NCI-H2029 (cell line): ENCODE measurements at regions not wholly inside any gene's neighbourhood (a gene's known extent, or its start where the extent isn't known, plus 50 kb on each side); places are given as distances from the start of the nearest gene placed in this dataset.

Experiments
- DNase-seq: peaks from one replicate; lab custom pipeline; 2025; lab: John Stamatoyannopoulos, UW

DNA sequence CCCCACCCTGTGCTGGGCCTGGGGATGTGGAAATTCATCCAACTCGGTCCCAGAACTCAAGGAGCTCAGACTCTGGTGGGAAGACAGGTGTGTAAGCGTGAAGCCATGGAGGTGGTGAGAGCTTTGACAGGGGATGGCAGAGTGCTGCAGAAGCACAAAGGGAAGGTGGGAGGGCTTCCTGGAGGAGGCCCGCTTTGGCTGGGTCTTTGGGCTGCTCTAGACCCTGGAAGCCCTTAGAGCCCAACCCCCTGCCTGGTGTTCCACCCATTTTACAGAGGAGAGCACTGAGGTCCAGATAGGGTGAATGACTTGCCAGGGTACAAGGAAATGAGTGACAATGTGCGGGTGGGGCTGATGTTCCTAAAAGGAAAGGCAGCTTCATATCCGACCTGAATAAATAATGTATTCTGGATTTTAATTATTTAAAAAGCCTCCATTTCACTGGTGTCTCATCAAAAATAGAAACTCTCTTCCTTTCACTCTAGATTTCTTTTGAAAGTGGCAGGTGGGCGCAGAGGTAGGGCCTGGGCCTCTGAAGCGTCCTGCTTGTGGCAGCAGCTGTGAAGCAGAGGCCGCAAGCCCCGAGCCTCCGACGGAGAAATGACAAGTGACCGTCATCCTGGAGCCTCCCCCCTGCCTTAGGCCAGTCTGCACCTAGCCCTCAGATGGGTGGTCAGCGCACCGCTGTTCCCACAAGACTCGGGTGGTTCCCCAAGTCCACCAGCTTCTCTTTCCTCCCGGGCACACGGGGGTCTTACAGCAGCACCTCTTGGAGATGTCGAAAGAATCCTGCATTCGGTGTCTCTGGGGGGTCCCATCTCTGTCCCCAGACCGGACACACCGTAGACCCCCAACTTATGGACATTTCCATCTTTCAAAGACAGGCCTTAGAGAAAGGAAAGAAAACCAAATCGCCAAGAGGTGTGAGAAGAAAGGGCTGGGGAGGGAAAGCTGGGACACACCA is 71.0 kb upstream of the TAF1B start:
- no peak for DNase-seq

DNA sequence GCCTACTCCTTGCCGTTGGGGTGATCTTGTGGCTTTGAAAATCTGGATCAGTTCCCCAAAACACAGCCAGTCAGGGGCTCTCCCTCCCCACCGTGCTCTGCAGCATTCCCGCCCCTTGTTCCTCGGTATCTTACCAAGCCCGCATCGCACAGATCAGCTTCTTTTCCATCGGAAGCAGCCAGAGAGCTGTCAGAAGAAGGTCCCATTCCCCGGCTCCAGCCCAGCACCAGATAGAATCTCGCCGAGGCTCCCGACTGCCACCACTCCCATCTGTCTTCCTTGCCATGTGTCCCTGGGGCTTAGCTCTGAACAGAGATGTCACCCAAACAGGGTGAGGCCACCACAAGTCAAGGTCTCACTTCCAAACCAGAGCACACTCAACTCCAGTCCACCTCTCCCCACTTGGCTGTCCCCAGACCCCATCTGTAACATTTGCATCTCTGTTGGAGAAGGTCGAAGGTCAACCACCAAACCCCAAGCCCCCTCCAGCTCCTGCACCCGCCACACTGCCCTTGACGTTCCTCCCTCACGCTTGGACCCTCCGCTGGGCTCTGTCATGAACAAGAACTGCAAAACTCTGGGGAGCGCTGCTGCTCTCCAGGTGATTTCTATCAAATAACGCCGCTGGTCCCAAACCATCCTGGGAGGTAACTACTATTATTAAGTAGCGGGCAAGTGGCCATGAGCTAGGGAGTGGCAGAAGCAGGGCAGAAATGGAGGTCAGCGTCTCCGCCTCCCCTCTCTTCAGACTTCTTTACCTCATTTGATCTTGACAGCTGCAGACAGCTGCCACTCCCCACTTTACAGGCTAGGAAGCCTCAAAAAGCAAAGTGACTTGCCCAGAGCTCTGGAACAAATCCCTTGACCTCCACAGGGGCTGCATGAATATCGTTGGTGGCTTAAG is 70.0 kb upstream of the TAF1B start:
- no peak for DNase-seq

DNA sequence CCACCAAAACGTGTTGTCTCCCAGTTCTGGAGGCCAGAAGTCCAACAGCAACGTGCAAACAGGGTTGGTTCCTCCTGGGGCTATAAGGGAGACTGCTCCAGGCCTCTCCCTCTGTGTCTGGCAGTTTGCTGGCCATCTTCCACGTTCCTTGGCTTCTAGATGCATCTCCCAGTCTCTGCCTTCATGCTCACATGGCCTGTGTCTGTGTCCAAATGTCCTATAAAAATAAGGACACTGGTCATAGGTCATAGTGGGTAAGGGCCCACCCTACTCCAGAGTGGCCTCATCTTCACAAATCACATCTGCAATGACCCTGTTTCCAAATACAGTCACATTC is 69.4 kb upstream of the TAF1B start:
- no peak for DNase-seq

GRCh38 chr2:9774266-9774665 is 69.0 kb upstream of the TAF1B start:
- DNase-seq = no peak

DNA sequence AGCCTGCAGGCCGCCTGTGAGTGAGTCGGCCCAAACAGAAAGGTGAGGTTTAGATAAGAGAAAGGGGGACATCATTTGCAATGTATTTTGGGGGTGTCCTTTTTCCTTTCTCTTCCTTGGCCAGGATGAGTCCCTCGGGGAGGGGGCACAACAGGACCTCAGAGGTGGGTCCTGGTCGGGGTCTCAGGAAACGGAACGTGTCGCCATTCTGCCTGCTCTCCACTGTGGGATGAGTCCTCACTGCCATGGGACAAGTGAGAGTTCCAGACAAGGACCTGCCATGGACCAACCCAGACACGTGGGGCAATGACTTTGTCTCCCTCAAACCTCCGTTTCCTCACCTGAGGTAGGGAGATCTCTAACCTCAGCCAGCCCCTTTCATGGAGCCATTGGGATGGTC is 67.9 kb upstream of the TAF1B start:
- DNase-seq = no peak

GRCh38 chr2:9775999-9776712 is 67.1 kb upstream of the TAF1B start:
- DNase-seq = no peak

- DNase-seq = no peak
These were observed 66.2 kb upstream of the TAF1B start for GRCh38 chr2:9777081-9777480.

DNA sequence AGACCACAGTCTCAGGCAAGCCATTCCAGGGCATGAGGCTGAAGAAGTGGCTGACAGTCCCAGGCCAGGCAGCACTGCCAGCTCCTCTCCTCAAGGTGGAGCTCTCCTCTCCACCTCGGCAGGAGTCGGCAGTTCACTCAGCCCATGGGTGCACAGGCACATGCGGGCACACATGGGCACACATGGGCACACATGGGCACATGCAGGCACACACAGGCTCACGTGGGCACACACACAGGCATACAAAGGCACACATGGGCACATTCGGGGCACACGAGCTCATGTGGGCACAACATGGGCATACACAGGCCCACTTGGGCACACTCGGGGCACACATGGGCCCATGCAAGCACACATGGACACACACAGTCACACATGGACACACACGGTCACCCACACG is 65.3 kb upstream of the TAF1B start:
- no peak for DNase-seq

GRCh38 chr2:9778471-9779316 is 64.6 kb upstream of the TAF1B start:
- DNase-seq = no peak

GRCh38 chr2:9779596-9780264 is 63.5 kb upstream of the TAF1B start:
- no peak for DNase-seq

DNA sequence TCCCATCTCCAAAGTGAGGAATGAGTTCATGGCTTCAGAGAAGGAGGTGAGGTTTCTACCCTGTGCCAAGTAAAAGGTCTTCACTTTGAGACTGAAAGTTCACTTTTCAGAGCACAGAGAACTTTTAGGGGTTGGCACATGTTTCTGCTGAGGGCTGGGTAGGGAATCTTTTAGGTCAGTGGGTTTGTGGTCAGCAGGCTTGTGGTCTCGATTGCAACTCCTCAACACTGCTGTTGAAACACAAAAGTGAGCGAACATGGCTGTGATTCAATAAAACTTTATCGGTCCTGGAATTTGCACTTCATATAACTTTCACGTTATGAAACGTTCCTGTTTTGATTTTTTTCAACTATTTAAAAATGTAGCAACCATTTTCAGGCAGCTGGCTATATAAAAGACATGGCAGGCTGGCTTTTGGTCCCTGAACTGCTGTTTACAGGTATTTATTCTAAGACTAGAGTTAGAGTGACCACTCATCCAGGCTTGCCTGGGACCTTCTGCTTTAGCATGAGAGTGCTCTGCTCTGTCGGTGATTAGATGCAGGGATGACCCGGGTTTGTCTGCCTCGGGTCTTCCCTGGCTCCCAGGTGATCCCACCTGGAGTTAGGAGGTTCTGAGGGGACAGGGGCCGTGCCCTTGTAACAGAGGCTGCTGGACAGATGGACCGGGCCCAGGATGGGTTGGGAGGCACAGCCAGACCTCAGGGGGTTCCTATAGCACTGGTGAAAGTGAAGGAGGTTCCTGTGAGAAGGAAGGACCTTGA is 62.7 kb upstream of the TAF1B start:
- DNase-seq = no peak

DNA sequence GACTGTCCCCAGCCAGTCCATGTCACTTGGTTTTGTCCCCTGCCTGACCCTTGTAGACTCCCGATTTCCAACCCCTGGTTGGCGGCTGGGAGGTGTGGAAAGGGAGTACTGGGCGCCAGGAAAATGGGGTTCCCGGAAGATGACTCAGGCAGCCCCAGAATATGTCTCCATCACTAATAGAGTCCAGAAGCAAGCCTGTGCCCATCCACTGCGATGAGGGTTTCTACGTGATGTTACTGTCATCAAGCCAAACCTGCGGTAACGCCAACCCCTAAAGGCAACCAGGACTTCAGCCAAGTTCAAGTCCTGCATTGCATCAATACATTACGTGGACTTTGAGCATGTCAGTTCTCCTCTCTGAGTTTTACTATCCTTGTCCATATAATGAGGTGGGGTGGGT is 62.0 kb upstream of the TAF1B start:
- no peak for DNase-seq

DNA sequence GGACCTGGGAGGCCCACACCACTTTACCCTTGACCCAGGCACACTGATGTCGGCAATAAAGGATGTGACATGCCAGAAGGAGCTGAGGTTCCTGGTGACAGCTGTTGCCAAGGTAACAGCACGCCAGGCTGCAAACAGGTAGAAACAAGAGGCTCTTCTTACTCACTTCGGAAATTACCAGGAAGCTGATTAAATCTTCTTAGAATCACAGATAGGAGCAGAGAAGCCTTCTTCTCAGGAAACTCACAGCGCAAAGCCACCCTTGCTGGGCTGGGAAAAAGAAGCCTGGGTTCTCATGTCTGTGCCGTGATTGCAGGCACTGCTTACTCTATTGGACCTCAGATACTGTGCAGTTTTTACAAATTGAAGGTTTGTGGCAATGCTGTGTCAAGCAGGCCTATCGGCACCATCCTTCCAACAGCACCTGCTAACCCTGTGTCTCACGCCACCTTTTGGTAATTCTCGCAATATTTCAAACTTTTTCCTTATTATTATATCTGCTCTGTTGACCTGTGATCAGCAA is 61.0 kb upstream of the TAF1B start:
- DNase-seq = peak; percentile 32

DNA sequence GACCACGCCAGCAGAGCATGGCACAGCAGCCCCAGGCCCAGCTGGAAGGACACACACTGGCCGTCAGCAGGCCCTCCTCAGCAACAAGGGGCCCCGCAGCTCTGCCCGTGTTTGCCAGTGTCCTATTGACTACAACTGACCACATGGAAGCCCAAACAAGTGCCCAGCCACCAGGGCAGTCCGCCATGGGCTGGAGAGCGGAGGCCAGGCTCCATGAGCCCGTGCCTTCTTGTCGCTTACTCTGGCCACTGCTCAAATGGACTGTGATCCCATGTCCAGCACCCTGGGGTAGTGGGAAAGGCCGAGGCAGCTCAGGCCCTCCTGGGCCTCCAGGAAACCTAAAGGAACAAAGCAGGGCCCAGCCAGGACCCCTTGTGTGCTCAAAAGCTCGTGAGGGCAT is 53.9 kb upstream of the TAF1B start:
- no peak for DNase-seq

DNA sequence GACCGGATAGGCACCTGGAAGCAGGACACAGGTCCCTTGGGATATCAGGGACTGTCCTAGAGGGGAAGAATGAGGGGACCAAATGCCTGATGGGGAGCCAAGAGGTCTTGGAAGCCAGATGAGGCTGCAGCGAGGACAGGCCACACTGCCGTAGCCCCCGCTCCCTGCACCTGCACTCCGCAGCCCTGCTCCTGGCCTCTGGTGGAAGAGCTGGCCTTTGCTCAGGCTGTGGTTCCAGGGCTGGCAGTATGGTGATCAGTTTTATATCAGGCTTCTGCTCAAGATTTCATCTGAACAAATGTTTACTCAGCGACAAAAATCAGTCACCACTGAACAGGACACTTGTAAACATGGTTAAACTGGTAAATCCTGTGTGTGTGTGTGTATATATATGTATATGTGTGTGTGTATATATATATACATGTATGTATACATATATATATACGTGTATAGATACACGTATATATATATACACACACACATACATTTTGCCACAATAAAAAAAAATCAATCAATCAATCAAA is 52.5 kb upstream of the TAF1B start:
- no peak for DNase-seq

- no peak for DNase-seq
These were observed 51.6 kb upstream of the TAF1B start for GRCh38 chr2:9791711-9792110.

- no peak for DNase-seq
These were observed 49.9 kb upstream of the TAF1B start for GRCh38 chr2:9793156-9793917.
